ENCODE measurements at regions not wholly inside any gene's neighbourhood (a gene's known extent, or its start where the extent isn't known, plus 50 kb on each side); places are given as distances from the start of the nearest gene placed in this dataset.

- CTCF ChIA-PET = interaction anchor here (1.1 kb wide), 1 partner anchor 24 kb away, joined by 5 read pairs; no protein-coding TSS in a partner anchor
- TF ChIP-seq ZNF292 (tag by site-specific recombination; IDR thresholded peaks at IDR 0.05; ENCODE audit: borderline replicate concordance, low read depth) = no peak
- TF ChIP-seq ZNF280C (tag by site-specific recombination; IDR thresholded peaks at IDR 0.05) = no peak
- no peak for TF ChIP-seq INSM2 (tag by site-specific recombination; IDR thresholded peaks at IDR 0.05)
- no peak for TF ChIP-seq ZFP41 (tag by site-specific recombination; IDR thresholded peaks at IDR 0.05; ENCODE audit: borderline replicate concordance)
- no peak for TF ChIP-seq ZNF664 (tag by site-specific recombination; IDR thresholded peaks at IDR 0.05)
- TF ChIP-seq ZBTB44 (tag by site-specific recombination; IDR thresholded peaks at IDR 0.05) = no peak
- TF ChIP-seq ZFP37 (tag by site-specific recombination; IDR thresholded peaks at IDR 0.05) = no peak
Observed at GRCh38 chr1:143672983-143673382, 298.8 kb downstream of the FAM72C start.

GRCh38 chr1:143667730-143668129, 304.1 kb downstream of the FAM72C start:
- no peaks in the 10 kb centered on the region for H3K4me1 ChIP-seq (ENCODE audit: control insufficient read depth, insufficient read depth, low read length)
- H3K27ac ChIP-seq (ENCODE audit: extremely low read depth, low read depth, low read length) = no peak overlapping the region
- no peak overlapping the region for H3K4me3 ChIP-seq (ENCODE audit: low read depth, low read length)
- TF ChIP-seq OSR2 (tag by site-specific recombination; IDR thresholded peaks at IDR 0.05) = no peak
- TF ChIP-seq PRDM6 (tag by site-specific recombination; IDR thresholded peaks at IDR 0.05) = no peak
- no peak for TF ChIP-seq ZFP41 (tag by site-specific recombination; IDR thresholded peaks at IDR 0.05; ENCODE audit: borderline replicate concordance)
- no peak for TF ChIP-seq ZNF530 (tag by site-specific recombination; IDR thresholded peaks at IDR 0.05; ENCODE audit: low read depth)
- no peak for TF ChIP-seq GFI1B (tag by site-specific recombination; IDR thresholded peaks at IDR 0.05)
- TF ChIP-seq ZBTB20 (tag by site-specific recombination; IDR thresholded peaks at IDR 0.05) = no peak
- TF ChIP-seq ZFP69B (tag by site-specific recombination; IDR thresholded peaks at IDR 0.05) = no peak
- no peak for TF ChIP-seq ZNF473 (tag by site-specific recombination; IDR thresholded peaks at IDR 0.05)
- no peak for TF ChIP-seq ZNF239 (tag by site-specific recombination; IDR thresholded peaks at IDR 0.05)
- no peak for TF ChIP-seq SP2 (tag by site-specific recombination; IDR thresholded peaks at IDR 0.05)
- no peak for TF ChIP-seq PRDM2 (tag by site-specific recombination; IDR thresholded peaks at IDR 0.05; ENCODE audit: borderline replicate concordance)
- TF ChIP-seq ZNF560 (tag by site-specific recombination; IDR thresholded peaks at IDR 0.05; ENCODE audit: borderline replicate concordance) = no peak
- TF ChIP-seq ZNF133 (tag by site-specific recombination; IDR thresholded peaks at IDR 0.05) = no peak
- TF ChIP-seq ZBTB48 (tag by site-specific recombination; IDR thresholded peaks at IDR 0.05) = no peak
- no peak for TF ChIP-seq ZNF707 (tag by site-specific recombination; IDR thresholded peaks at IDR 0.05)
- H3K9me3 ChIP-seq (ENCODE audit: control insufficient read depth, insufficient read depth, low read depth, low read length) = no peaks in the 10 kb centered on the region
- no peaks in the 10 kb centered on the region for H3K36me3 ChIP-seq (ENCODE audit: control insufficient read depth in 2 of 2, insufficient read depth in 1 of 2, low read length in 2 of 2)
- CTCF ChIA-PET = no interaction called here
- POLR2A ChIA-PET = no interaction called here

More at GRCh38 chr1:143672983-143673382, 298.8 kb downstream of the FAM72C start:
- no peaks in the 10 kb centered on the region for H3K4me1 ChIP-seq (ENCODE audit: control insufficient read depth, insufficient read depth, low read length)
- POLR2A ChIA-PET = no interaction called here
- H3K4me3 ChIP-seq (ENCODE audit: low read depth, low read length) = no peak overlapping the region
- no peaks in the 10 kb centered on the region for H3K36me3 ChIP-seq (ENCODE audit: control insufficient read depth in 2 of 2, insufficient read depth in 1 of 2, low read length in 2 of 2)
- no peak overlapping the region for H3K27ac ChIP-seq (ENCODE audit: extremely low read depth, low read depth, low read length)
- no peaks in the 10 kb centered on the region for H3K9me3 ChIP-seq (ENCODE audit: control insufficient read depth, insufficient read depth, low read depth, low read length)
